ENCODE measurements at regions not wholly inside any gene's neighbourhood (a gene's known extent, or its start where the extent isn't known, plus 50 kb on each side); places are given as distances from the start of the nearest gene placed in this dataset.

DNA sequence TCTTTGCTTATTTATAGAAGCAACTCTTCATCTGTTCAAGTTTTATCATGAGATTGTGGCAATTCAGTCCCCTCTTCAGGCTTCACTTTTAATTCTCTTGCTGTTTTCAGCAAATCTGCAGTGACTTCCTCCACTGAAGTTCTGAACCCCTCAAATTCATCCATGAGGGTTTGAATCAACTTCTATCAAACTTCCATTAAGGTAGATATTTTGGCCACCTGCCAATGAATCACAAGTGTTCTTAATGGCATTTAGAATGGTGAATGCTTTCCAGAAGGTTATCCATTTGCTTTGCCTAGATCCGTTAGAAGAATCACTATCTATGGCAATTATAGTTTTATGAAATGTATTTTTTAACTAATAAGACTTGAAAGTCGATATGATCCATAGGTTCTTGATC lies 946.7 kb upstream of the B3GALT2 start:
- TF ChIP-seq, protein P1, sequence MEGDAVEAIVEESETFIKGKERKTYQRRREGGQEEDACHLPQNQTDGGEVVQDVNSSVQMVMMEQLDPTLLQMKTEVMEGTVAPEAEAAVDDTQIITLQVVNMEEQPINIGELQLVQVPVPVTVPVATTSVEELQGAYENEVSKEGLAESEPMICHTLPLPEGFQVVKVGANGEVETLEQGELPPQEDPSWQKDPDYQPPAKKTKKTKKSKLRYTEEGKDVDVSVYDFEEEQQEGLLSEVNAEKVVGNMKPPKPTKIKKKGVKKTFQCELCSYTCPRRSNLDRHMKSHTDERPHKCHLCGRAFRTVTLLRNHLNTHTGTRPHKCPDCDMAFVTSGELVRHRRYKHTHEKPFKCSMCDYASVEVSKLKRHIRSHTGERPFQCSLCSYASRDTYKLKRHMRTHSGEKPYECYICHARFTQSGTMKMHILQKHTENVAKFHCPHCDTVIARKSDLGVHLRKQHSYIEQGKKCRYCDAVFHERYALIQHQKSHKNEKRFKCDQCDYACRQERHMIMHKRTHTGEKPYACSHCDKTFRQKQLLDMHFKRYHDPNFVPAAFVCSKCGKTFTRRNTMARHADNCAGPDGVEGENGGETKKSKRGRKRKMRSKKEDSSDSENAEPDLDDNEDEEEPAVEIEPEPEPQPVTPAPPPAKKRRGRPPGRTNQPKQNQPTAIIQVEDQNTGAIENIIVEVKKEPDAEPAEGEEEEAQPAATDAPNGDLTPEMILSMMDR (IDR thresholded peaks at IDR 0.05; ENCODE audit: control insufficient read depth, insufficient read depth, low read depth, low read length, missing control alignments) = no peak
- H3K4me3 ChIP-seq (ENCODE audit: control insufficient read depth, low read depth, low read length) = no peak overlapping the region
- DNase-seq (ENCODE audit: low read depth) = no peak

DNA sequence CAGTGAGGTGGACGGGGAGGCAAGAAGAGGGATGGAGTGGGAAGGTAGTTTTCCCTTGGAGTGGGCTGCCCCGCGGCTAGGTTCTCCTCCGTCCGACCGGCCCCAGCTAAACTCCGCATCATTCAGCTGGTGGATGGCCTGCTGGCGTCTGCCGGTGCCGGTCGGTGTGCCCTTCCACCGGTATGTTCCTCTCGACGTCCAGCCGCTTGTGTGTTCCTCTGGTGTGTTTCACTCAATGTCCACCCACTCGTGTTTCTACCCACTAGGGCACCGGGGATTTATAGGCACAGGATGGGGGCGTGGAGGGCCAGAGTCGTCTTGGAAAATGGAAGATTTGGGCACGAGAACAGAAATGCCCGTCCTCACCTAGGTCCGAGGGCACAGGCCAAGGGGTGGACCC lies 931.7 kb upstream of the B3GALT2 start:
- TF ChIP-seq, protein P1 (IDR thresholded peaks at IDR 0.05; ENCODE audit: control insufficient read depth, insufficient read depth, low read depth, low read length, missing control alignments) = no peak
- no peak overlapping the region for H3K4me3 ChIP-seq (ENCODE audit: control insufficient read depth, low read depth, low read length)
- no peak for DNase-seq (ENCODE audit: low read depth)

DNA sequence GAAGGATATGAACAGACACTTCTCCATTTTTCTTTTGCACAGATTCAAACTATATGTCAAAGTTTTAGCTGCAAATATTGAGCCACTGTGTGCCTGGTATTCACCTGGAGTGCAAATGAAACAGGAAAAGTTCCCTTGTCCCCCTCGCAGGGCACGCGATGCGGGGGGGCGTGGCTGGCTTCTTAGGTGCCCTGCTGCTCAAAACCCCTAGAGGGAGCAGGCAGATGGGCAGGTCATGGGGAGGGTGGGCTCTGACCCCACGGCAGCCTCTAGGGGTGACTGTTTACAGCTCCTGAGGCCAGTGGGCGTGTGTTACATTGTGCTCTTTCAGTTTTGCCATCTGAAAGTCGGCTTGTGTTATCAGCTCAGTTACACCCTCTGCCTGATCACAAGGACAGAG lies 931.2 kb upstream of the B3GALT2 start:
- no peak for DNase-seq (ENCODE audit: low read depth)
- TF ChIP-seq, protein P1 (IDR thresholded peaks at IDR 0.05; ENCODE audit: control insufficient read depth, insufficient read depth, low read depth, low read length, missing control alignments) = no peak
- no peak overlapping the region for H3K4me3 ChIP-seq (ENCODE audit: control insufficient read depth, low read depth, low read length)

DNA sequence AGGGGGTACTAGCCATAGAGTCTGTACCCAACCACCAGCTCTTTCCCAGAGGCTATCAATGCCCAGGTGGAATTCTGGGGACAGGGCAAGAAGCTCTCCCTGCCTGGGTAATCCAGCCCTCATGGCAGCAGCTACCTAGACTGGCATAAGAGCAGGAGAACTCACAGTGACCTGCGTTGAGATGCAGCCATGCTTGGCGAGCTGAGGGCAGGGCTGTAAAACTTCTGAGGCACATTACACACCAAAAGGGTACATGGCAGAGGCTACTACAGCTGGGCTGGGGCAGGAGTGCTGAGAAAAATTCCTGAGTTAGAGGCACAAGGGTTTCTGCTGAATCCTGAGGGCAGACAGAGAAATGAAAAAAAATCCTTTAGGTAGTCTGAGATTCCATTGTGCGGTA lies 927.9 kb upstream of the B3GALT2 start:
- H3K4me3 ChIP-seq (ENCODE audit: control insufficient read depth, low read depth, low read length) = no peak overlapping the region
- no peak for DNase-seq (ENCODE audit: low read depth)
- TF ChIP-seq, protein P1 (IDR thresholded peaks at IDR 0.05; ENCODE audit: control insufficient read depth, insufficient read depth, low read depth, low read length, missing control alignments) = no peak

DNA sequence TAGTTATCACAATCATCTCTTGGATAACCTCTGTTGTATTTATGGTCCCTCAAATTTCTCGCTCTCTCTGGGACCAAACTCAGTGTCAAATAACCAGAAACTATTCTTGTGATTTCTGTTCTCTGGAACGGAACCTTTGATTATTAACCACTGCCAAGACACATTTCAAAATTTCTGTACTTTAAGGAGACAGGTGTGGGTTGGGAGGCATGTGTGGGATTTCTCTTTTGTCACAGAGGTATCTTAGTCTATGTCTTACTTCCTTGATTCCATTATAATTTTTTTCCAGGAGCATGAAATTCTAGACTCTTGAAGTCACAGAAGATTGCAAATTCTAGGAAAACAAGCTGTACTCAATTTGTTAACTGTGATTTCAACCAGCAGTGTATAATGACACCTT lies 919.0 kb upstream of the B3GALT2 start:
- no peak for DNase-seq (ENCODE audit: low read depth)
- H3K4me3 ChIP-seq (ENCODE audit: control insufficient read depth, low read depth, low read length) = no peak overlapping the region
- TF ChIP-seq, protein P1 (IDR thresholded peaks at IDR 0.05; ENCODE audit: control insufficient read depth, insufficient read depth, low read depth, low read length, missing control alignments) = no peak

DNA sequence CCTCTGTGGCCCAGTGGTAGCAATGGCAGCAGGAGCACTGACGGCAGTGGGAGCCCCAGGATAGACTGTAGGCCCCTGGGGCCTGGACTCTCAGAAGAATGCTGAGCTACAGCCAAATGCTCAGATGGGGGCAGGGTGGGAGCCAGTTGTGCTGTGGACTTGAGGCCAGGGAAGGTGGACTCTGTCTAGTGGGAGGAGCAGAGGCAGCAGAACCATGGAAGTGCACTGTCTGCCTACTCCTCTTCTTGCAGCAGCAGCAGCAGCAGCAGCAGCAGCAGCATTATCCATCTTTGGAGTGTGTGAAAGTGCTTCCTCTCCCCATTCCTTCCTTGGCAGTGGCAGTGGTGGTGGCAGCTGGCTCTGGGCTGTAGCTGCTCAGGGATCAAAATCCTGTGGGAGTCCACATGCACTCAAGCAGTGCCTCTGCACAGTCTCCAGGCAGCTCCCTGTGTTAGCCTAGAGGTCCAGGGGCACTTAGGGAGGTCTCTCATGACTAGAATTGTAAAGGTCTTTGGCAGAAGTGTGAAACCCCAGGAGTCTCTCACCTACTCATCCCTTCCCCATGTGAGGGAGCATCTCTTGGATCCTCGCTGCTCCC lies 917.9 kb upstream of the B3GALT2 start:
- no peak for DNase-seq (ENCODE audit: low read depth)
- TF ChIP-seq, protein P1 (IDR thresholded peaks at IDR 0.05; ENCODE audit: control insufficient read depth, insufficient read depth, low read depth, low read length, missing control alignments) = no peak
- no peak overlapping the region for H3K4me3 ChIP-seq (ENCODE audit: control insufficient read depth, low read depth, low read length)

Measured in AG09309 (cell line).